ENCODE measurements at regions not wholly inside any gene's neighbourhood (a gene's known extent, or its start where the extent isn't known, plus 50 kb on each side); places are given as distances from the start of the nearest gene placed in this dataset.

- TF ChIP-seq CTCF (IDR thresholded peaks at IDR 0.05) (no peak), EP300 (IDR thresholded peaks at IDR 0.05) (no peak), POLR2A (IDR thresholded peaks at IDR 0.05) (no peak), POLR2AphosphoS5 (IDR thresholded peaks at IDR 0.05) (no peak)
Observed at GRCh38 chr9:108185613-108186012, 670.2 kb downstream of the ACTL7B start.
